ENCODE measurements at regions not wholly inside any gene's neighbourhood (a gene's known extent, or its start where the extent isn't known, plus 50 kb on each side); places are given as distances from the start of the nearest gene placed in this dataset.

- no peak for DNase-seq (ENCODE audit: low spot score)
- H3K4me1 ChIP-seq (ENCODE audit: insufficient read depth): no peaks in the 10 kb centered on the region
Observed at GRCh38 chr12:62078020-62078419, 182.2 kb upstream of the USP15 start.

GRCh38 chr12:62082448-62082847, 177.8 kb upstream of the USP15 start:
- no peak overlapping the region for H3K4me2 ChIP-seq
- no peak overlapping the region for H2AFZ ChIP-seq
- no peaks in the 10 kb centered on the region for H3K36me3 ChIP-seq (replicated peaks; ENCODE audit: insufficient read depth, low read depth)
- no peak overlapping the region for H3K27ac ChIP-seq
- DNase-seq (ENCODE audit: low spot score): no peak
- 89% methylated on average over 1 of the region's 1 CpG for WGBS (ENCODE audit: low lambda C conversion rate, missing lambda C conversion rate)
- H4K20me1 ChIP-seq (ENCODE audit: insufficient read depth, poor library complexity, severe bottlenecking): no peaks in the 10 kb centered on the region
- H3K27me3 ChIP-seq: peaks cover 13% of the 10 kb centered on the region
- no peak overlapping the region for H3K4me3 ChIP-seq
- H3K9me2 ChIP-seq (replicated peaks; ENCODE audit: insufficient read depth): no peaks in the 10 kb centered on the region
- no peaks in the 10 kb centered on the region for H3K79me2 ChIP-seq
- H3K4me1 ChIP-seq (ENCODE audit: insufficient read depth): no peaks in the 10 kb centered on the region
- TF ChIP-seq CTCF (IDR thresholded peaks at IDR 0.05; ENCODE audit: poor library complexity): no peak
- TF ChIP-seq EZH2 (IDR thresholded peaks at IDR 0.05; ENCODE audit: borderline replicate concordance): no peak
- TF ChIP-seq EZH2phosphoT487 (IDR thresholded peaks at IDR 0.05; ENCODE audit: low read depth, severe bottlenecking, unreplicated experiment): no peak
- no peaks in the 10 kb centered on the region for H3K9me3 ChIP-seq (ENCODE audit: low read depth)

More at GRCh38 chr12:62078020-62078419, 182.2 kb upstream of the USP15 start:
- H3K36me3 ChIP-seq (replicated peaks; ENCODE audit: insufficient read depth, low read depth): no peaks in the 10 kb centered on the region
- H3K79me2 ChIP-seq: no peaks in the 10 kb centered on the region
- no peak overlapping the region for H3K4me2 ChIP-seq
- H3K27me3 ChIP-seq: peaks cover 23% of the 10 kb centered on the region
- H3K9me3 ChIP-seq (ENCODE audit: low read depth): no peaks in the 10 kb centered on the region
- H3K27ac ChIP-seq: no peak overlapping the region
- WGBS (ENCODE audit: low lambda C conversion rate, missing lambda C conversion rate): 35% methylated on average over 6 of the region's 6 CpGs
- H4K20me1 ChIP-seq (ENCODE audit: insufficient read depth, poor library complexity, severe bottlenecking): no peaks in the 10 kb centered on the region
- H3K4me3 ChIP-seq: no peak overlapping the region
- H3K9me2 ChIP-seq (replicated peaks; ENCODE audit: insufficient read depth): no peaks in the 10 kb centered on the region
- no peak for TF ChIP-seq CTCF (IDR thresholded peaks at IDR 0.05; ENCODE audit: poor library complexity)
- TF ChIP-seq EZH2 (IDR thresholded peaks at IDR 0.05; ENCODE audit: borderline replicate concordance): no peak
- TF ChIP-seq EZH2phosphoT487 (IDR thresholded peaks at IDR 0.05; ENCODE audit: low read depth, severe bottlenecking, unreplicated experiment): no peak
- no peak overlapping the region for H2AFZ ChIP-seq

GRCh38 chr12:62098132-62098531, 162.1 kb upstream of the USP15 start:
- Histone ChIP-seq H3K9me2 (replicated peaks; ENCODE audit: insufficient read depth) (no peaks in the 10 kb centered on the region), H4K20me1 (ENCODE audit: insufficient read depth, poor library complexity, severe bottlenecking) (no peaks in the 10 kb centered on the region), H3K27ac (no peak overlapping the region), H3K4me3 (no peak overlapping the region), H3K9me3 (ENCODE audit: low read depth) (no peaks in the 10 kb centered on the region), H3K79me2 (no peaks in the 10 kb centered on the region), H3K4me2 (no peak overlapping the region), H3K27me3 (no peaks in the 10 kb centered on the region), H2AFZ (no peak overlapping the region), H3K36me3 (replicated peaks; ENCODE audit: insufficient read depth, low read depth) (no peaks in the 10 kb centered on the region), H3K4me1 (ENCODE audit: insufficient read depth) (no peaks in the 10 kb centered on the region)
- TF ChIP-seq EZH2 (IDR thresholded peaks at IDR 0.05; ENCODE audit: borderline replicate concordance) (no peak), CTCF (IDR thresholded peaks at IDR 0.05; ENCODE audit: poor library complexity) (no peak), EZH2phosphoT487 (IDR thresholded peaks at IDR 0.05; ENCODE audit: low read depth, severe bottlenecking, unreplicated experiment) (no peak)
- WGBS (ENCODE audit: low lambda C conversion rate, missing lambda C conversion rate): 82% methylated on average over 3 of the region's 3 CpGs
- no peak for DNase-seq (ENCODE audit: low spot score)

GRCh38 chr12:62103748-62104147, 156.5 kb upstream of the USP15 start:
- no peak overlapping the region for H2AFZ ChIP-seq
- no peaks in the 10 kb centered on the region for H4K20me1 ChIP-seq (ENCODE audit: insufficient read depth, poor library complexity, severe bottlenecking)
- H3K4me2 ChIP-seq: no peak overlapping the region
- no peaks in the 10 kb centered on the region for H3K4me1 ChIP-seq (ENCODE audit: insufficient read depth)
- H3K4me3 ChIP-seq: no peak overlapping the region
- TF ChIP-seq EZH2phosphoT487 (IDR thresholded peaks at IDR 0.05; ENCODE audit: low read depth, severe bottlenecking, unreplicated experiment) (no peak), EZH2 (IDR thresholded peaks at IDR 0.05; ENCODE audit: borderline replicate concordance) (no peak), CTCF (IDR thresholded peaks at IDR 0.05; ENCODE audit: poor library complexity) (no peak)
- H3K27me3 ChIP-seq: no peaks in the 10 kb centered on the region
- no peak overlapping the region for H3K27ac ChIP-seq
- H3K9me3 ChIP-seq (ENCODE audit: low read depth): no peaks in the 10 kb centered on the region
- H3K79me2 ChIP-seq: no peaks in the 10 kb centered on the region
- DNase-seq (ENCODE audit: low spot score): no peak
- H3K9me2 ChIP-seq (replicated peaks; ENCODE audit: insufficient read depth): no peaks in the 10 kb centered on the region
- no peaks in the 10 kb centered on the region for H3K36me3 ChIP-seq (replicated peaks; ENCODE audit: insufficient read depth, low read depth)

Data from hepatocyte (in vitro differentiated cells).